ENCODE measurements at regions not wholly inside any gene's neighbourhood (a gene's known extent, or its start where the extent isn't known, plus 50 kb on each side); places are given as distances from the start of the nearest gene placed in this dataset.

DNA sequence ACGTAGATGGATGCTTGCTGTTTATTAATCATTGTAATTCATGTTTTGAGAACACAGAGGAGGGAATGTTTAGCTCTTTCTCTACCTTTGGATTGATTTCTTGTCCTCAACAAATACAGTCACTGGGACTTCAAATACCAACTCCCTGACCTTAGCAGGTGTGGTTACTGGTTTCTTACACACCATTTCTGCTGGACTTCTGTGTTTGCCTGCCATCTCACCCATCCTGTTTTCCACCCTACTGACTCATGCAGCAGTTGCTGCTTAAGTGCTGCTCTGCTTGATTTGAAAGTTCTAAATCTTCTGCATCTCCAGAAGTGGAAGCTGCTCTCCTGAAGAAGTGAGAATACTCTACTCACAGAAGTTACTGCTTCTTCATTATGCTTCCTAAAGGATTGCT lies 170.3 kb downstream of the ZPLD1 start:
- no peak for FAIRE-seq

DNA sequence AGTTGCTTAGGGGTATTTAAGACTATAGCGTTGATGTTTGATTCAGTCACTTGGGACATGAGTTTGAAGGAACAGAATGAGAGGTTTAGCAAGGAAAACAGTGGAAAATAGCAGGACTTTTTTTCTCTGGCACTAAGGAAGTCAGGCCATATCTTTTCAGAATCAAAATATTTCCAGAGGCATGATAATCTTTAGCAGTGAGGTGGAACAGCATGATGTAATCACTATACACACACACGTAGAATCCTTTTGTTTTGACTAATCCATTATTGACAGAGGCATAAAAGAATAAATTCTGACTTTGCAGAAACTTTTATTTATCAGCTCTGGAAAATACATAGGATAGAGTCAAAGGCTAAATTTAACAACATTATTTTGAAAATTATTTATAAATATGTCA lies 174.1 kb downstream of the ZPLD1 start:
- FAIRE-seq: no peak

DNA sequence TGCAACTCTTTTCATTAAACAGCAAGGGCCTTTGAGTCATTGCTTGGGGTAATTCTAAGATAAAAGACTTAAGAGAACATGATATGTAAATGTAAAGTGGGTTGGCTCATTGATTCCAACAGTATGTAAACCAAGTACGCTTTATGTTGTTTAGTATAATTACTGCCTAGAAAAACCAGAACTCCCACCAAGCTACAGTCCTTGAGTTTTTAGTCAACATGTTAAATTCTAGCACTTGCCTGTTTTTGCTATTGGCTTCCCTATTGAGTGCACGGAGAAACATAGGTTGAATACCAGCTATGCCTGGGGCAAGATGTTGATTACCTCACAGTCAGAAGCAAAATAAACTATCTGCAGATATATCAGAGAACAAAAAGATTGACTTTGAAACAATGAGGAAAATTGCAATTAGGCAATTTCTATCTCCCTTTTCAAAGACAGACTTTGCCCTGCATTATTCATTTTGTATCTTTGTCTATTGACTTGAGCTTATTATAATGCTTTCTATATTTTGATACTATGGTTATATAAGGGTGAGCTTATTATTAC lies 179.3 kb downstream of the ZPLD1 start:
- FAIRE-seq: no peak

DNA sequence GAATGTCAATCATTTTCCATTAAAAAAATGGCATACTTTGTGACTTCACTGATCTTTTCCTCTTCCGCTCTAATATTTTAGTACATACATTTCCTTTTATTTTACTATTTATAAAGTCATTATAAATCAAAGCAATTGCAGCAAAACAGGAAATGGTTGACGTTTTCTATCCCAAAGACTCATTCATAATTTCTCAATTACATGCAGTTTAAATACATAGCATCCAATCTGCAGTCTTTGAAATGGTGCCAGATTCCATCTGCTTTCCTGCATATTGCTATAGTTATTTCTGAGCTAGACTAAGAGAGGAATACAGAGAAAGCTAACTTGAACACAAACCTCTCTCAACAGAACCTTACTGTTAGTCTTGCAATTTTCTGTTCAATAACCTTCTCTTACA lies 179.8 kb downstream of the ZPLD1 start:
- no peak for FAIRE-seq

DNA sequence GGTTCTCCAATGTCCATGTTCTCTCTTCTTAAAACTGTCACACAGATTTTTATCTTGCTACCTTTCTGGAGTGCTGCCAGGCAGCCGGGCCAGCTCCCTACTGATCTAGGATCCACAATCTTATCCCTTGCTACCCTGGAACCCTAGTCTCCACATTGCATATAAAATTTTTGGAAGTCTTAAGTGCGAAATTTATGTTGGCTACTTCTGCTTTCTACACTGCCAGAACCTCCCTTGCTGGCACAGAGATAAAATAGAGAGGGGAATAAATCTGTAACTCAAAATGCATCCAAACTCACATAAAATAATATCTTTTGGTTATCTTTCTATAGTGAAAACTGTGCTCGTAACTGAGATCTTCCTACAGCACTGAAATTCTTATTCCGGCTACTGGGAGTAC lies 182.6 kb downstream of the ZPLD1 start:
- no peak for FAIRE-seq

DNA sequence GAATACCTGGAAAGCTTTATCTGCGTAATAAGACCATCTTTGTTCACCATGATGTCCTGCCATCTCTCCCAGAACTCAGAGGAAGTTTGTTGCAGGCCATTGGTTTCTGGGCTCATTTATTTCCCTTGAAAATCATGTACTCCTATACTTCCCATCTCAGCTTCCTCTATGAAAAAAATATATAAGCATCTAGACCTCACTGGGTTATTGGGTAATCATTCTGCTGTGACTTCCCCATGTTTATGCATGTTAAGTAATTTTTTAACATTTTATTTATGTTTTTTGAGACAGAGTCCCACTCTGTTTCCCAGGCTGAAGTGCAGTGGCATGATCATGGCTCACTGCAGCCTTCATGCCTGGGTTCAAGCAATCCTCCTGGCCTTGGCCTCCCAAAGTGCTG lies 184.5 kb downstream of the ZPLD1 start:
- no peak for FAIRE-seq

DNA sequence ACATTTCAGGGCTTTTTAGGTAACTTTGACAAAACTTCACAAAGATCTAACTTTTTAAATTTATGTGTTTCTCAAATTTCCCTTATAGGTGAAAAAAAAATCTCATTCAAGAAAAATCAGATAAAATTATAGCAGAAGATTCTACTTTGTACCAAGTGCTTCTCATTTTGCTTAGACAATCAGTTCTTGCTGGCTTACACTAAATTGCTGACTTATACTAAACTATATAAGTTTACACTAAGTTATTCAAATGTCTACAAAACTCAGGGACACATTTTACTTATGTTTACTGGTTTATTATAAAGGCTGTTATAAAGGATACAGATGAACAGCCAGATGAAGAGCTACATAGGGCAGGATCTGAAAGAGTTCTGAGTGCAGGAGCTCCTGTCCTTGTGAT lies 195.1 kb downstream of the ZPLD1 start:
- FAIRE-seq: no peak

DNA sequence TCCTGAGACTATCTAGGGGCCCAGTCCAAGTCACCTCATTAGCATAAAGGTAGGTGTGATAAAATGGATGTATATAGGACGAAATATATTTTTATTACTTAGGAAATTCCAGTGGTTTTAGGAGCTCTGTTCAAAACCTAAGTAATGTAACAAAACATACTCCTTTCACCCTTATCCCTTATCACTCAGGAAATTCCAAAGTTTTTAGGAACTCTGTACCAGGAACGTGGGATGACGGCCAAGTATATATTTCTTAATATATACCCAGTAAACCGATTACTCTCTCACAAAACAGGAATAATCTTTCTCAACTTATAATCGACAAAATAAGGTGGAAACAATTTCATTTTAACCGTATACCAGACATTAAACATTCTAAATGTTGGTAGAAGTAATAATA lies 195.7 kb downstream of the ZPLD1 start:
- no peak for FAIRE-seq

DNA sequence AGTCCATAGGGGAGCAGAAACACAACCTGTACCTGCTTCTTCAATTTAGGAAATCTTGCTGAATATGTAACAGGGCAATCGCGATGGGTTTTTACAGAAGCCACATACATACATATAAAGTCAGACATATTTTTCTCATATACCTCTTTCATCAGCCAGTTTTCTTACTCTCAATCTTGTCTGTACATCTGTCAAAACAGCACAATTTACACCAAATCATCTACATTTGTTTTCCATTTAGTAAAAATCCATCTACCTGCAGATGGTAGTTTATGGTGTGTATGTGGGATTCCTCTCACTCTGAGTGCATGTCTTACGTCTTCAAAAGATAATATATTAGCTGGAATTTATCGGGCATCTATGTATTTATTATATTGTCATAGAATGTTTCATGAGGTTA lies 208.7 kb downstream of the ZPLD1 start:
- FAIRE-seq: no peak

DNA sequence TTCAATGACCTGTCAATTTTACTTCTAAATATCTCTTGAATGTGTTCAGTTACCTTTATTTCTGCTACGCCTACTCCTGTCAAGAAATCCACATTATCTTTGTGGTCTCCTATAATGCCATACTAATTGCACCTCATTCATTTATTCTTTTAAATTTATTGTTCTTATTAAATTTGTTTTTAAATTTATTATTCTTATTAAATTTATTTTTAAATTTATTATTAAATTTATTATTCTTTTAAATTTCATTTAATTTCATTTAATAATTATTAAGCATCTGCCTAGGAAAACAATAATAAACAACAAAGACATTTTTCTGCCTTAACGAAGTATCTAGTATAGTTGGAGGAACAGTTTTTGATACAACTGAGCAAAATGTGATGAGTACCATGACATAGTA lies 211.7 kb downstream of the ZPLD1 start:
- FAIRE-seq: peak; percentile 89

DNA sequence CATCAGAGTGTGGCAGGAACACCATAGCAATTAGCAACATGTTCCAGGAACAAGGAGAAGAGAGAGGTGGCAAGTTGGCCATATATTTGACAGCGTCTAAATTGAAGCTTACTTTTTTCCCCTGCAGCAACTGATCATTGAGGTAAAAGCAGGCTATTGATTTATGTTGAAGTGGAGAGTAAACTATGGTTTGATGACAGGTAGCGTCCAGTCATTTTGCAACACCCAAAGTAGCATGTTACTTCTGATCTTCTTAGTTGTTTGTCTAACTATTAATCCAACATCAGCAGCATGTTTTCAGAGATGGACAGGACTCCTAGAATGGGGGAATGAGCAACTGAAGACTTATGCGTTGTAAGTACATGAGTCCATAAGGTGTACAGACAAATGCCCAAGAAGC lies 225.8 kb downstream of the ZPLD1 start:
- no peak for FAIRE-seq

DNA sequence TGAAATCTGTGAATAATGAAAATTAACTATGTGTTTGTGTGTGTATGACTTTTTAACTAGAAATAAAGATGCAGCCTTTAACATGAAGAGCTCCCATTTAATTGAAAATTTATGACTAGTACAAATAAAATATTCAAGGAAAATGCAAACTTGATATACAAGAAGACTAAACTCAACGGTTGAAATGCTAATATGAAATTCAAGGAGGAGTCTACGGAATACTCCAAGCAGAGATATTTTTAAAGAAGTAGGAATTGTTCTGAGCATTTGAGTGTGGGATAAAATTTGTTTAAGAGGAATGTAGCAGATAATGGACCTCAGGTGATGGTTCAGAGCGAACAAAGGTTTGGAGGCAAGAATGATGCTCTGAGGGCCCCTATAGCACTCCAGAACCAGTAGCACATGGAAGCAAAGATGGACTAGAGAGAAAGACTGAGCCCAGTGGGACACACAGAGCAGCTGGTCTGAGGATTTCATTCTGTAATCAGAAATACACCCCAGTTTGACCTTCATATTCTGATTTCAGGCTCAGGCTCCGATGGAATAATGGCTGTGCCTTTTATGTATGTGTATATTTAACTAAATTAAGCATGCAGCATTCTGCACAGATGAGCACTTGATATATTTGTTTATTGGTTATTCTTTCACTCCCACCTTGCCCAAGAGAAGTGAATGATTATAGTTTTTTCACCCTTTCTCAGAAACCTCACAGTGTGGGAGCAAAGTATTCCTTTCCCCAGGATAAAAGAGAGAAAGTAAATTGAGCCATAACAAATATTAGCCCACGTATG lies 227.1 kb downstream of the ZPLD1 start:
- no peak for FAIRE-seq

DNA sequence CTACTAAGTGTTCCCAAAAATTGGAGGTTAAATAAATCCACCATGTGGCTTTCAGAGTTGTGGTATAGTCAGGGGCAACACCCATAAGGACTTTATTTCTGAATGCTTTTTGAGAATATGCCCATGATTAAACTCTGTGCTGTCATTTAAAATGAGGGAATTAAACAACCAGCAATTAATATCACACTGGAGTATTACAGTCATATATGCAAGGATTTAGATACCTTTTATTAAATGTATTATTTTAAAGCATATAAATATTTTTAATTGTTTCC lies 227.6 kb downstream of the ZPLD1 start:
- FAIRE-seq: no peak

DNA sequence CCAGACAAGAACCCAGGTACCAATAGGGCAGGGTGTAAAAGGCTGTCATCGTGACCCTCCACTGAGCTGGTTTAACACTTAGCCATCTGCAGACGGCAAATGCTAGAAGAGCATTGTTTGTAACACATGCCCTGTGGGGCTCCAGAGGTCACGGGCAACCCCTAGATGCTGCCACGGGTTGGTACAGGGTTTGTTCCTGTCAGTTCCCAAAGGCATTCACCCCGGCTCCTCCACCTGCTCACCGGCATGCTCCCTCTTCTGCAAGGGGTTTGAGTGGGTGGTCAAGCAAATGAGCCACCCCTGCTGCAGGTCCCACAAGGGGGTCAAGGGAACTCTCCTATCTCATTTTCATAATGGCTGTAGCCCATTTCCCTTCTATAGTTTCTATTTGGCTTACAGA lies 229.3 kb downstream of the ZPLD1 start:
- FAIRE-seq: no peak

DNA sequence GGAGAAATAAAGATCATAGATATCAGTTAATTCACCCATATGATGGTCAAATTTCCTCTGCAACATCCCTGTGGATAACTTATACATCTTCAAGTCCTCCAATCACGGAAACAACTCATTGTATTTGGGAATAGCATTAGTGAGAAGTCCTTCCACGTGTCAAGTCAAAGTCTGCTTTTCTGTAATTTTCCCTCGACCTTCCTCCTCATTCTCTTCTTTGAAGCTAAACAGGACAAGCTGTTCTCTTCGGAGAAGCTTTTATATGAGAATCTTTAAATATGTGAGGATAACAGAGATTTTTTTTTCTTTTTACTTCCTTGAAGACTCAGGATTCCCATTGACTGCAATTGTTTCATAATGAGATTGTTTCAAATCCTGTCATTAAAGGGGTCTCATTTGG lies 230.4 kb downstream of the ZPLD1 start:
- no peak for FAIRE-seq

DNA sequence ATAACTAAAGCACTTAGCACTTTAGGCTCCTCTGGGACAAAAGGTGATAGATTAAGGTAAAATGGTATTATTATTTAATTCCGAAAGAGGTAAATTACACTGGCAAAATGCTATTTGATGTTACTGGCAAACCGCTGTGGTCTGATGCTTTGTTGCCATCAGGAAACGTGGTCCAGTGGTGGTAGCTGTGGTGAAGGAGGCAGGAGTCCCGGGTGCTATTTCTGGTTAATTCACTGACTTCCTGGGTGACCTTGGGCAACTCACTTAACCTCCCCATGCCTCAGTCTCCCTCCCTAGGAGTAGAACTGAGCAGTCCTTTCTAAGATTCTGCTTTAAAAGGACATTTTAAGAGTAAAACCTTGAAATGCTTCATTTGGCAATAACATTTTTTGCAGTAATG lies 233.4 kb downstream of the ZPLD1 start:
- FAIRE-seq: no peak

DNA sequence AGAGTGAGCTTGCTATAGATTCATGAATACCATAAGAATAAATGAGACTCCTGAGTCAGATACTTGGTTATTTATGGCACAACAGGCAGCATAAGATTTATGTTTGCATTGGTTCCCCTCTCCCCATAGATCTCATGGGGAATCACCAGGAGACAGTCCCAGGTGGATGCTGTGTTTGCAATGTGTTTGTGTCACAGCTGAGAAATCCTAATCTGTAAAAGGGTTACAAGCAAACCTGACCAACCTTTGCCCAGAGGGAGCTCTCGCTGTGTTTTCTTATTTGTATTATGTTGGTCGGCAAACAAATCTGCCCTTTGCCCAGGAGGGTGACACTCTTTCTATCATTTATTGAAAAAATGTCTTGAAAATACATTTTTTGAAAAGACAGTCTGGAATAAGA lies 236.2 kb downstream of the ZPLD1 start:
- FAIRE-seq: no peak

DNA sequence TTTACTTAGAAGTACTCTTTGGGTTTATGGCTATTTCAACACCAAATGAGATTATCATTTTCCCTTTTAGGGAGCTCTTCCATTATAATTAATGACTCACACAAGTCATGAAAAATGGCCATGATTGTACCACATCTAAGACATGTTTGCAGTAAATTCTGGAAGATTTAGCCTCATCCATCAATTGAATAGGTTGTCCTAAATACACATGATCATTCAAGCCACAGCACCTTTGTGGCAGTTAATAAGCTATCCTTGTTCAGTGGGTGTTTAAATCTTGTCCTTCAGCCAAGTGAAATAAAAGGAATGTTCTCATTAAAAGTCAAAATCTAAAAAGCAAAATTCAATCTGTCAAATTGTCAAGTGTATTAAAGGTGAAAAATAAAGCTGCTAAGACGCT lies 237.5 kb downstream of the ZPLD1 start:
- FAIRE-seq: no peak

DNA sequence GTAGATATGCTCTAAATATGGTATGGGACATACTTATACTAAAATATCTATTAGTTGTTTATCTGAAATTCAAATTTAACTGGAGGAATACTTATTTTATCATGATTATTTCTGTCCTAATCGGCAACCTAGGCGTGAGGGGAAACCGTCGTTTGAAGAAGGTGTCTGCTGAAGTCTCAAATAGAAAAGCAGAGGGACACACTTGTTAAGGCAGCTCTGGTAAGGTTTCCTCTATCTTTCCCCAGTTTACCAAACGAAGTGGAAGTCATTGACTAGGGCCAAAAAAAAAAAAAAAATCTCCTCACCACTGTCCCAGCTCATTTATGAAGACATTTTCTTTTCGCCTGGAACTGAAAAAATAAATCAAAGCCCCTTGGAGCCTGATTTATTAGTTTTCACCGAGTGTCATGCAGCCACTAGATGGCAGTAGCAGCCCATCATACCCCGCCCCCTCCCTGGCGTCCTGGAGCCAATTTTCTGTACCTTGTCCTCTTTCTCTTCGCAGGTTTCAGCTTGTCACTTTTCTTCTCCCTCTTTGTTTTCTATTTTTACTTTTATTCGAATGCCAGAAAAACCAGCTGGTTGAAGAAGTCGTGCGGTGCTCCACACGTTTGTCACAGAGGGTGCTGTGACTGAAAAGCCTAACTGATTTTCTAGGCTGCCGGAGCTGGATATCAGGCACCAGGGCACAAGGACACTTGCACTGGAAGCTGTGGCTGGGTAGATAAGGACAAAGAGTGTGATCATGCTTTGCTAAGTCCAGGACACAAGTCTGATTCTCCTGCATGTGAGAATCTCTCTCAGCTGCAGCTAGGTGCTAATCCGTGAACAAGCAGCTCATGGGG lies 238.7 kb downstream of the ZPLD1 start:
- no peak for FAIRE-seq

DNA sequence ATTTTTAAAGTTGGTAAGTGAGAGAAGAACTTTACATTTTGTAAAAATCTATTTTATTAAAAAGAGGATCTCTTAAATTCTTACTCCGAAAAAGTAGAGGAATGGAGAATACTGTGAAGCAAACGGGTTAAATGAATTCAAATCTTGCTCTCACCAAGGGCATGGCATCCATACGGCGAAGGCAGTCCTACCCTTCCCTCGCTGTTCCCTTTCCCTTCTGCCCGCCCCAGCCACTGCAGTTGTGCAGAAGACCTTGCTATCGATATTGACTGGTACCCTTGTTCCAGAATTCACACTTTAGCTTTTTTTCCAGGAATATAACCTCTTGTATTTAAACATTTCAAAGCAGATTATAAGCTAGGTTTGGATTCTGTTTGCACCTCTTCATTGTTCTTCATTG lies 239.5 kb downstream of the ZPLD1 start:
- no peak for FAIRE-seq

DNA sequence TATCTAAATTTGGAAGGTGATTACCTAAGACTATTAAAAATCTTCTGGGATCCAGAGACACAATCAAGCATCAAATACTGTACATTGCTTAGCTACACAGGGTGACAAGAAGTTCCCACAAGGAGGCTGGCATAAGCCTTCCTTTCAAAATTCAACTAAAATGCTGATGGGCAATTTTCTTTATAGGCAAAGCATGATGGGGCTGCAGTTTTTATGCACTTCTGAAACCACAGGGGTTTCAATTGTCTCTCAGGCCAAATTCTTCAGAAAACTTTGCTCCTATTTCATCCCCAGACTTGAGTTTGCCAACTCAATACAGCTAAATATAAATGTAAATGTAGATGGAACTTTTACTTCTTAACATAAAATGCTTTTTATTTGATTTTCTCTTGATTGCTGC lies 241.6 kb downstream of the ZPLD1 start:
- no peak for FAIRE-seq

DNA sequence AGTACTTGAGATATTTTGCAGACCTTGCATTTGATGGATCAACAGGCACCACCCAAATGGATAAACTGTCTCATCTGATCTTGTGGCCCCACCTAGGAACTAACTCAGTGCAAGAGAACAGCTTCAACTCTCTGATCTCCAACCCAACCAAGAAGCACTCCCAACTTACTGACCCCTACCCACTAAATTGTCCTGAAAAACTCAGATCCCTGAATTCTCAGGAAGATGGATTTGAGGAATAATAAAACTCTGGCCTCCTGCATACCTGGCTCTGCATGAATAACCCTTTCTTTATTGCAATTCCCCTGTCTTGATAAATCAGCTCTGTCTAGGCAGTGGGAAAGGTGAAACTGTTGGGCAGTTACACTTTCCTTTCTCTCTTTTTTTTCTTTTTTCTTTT lies 247.9 kb downstream of the ZPLD1 start:
- no peak for FAIRE-seq

DNA sequence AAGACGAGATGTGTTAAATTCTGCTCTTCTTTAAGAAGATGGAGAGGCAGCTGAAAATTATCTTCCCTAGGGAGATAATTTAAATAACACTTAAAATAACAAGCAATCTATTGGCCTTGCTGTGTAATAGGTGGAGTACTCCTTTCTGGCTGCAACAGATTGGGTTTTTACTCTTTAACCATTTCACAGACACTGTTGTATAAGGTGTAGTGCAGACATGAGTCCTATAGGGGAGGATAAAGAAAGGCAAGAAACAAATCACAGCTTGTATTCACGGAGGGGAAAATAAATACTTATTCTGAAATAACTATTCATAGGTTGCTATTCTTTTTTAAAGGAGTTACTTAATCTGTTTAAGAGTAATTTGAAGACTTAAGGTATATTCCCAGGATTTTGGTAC lies 252.0 kb downstream of the ZPLD1 start:
- FAIRE-seq: no peak

DNA sequence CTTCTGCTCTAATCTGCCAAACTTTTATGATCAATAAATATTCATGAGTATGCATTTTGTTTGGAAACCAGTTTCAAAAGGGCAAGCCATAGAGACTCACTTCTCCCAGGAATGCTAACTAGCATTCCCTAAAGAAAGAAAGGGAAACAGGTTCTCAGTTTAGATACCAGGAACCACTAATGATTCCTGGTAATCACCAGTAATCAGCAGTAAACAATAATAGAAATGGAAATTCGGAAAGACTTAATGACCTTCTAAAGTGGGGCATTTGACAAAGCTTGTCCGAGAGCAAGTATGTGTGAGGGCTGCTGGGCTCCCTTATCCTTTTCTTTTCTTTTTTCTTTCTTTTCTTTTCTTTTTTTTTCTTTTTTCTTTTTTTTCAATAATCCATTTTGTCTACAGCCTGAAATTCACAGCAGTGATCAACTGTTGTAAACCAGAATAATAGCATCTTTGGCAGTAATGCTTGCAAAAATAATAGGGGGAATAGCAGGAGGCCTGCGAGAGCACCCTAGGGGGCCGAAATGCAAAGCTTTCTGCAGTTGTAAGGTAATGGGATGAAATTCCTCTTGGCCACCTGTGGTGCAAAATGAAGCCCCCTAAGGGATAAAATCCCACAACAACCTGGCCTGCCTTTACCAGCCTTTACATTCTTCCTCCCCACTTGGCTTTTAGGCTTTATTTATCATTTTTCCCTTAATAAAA lies 253.2 kb downstream of the ZPLD1 start:
- FAIRE-seq: no peak
